Adrenal gland (tissue), 9 donors: ENCODE measurements at regions not wholly inside any gene's neighbourhood (a gene's known extent, or its start where the extent isn't known, plus 50 kb on each side); places are given as distances from the start of the nearest gene placed in this dataset.
A peak's percentile ranks its signal among the peaks of the same experiment; 100 is the strongest.

Experiments
- DNase-seq, 7 donors: peaks; one replicate each; pipeline ENCODE4 v3.0.0-alpha.2; 2019 to 2020
- H3K27ac ChIP-seq, 5 donors: fragments of 200-600 bp; sonication (generic) in 4 of 5; 1 replicate in 3 of 5; 2 replicates in 2 of 5; pipeline versions ENCODE4 v1.5.1 to v1.8.0; 2016 to 2020; ENCODE audit warnings: mild to moderate bottlenecking in 1 of 5
- H3K27me3 ChIP-seq: fragments of 200-600 bp; 2 replicates; pipeline ENCODE4 v1.8.0; 2021
- H3K36me3 ChIP-seq, 2 donors: fragments of 200-600 bp; replicated peaks in 1 of 2; 1 replicate in 1 of 2; 2 replicates in 1 of 2; pipeline versions ENCODE4 v1.5.1 to v1.8.0; 2018 to 2022
- H3K4me1 ChIP-seq, 2 donors: fragments of 200-600 bp; replicated peaks in 1 of 2; 1 replicate in 1 of 2; 2 replicates in 1 of 2; pipeline versions ENCODE4 v1.5.1 to v1.8.0; 2018 to 2021
- H3K4me3 ChIP-seq, 4 donors: fragments of 200-600 bp; sonication (generic) in 3 of 4; one replicate each; pipeline ENCODE4 v1.5.1; 2016 to 2018
- H3K9me3 ChIP-seq, 3 donors: fragments of 200-600 bp; sonication (generic) in 1 of 3; replicated peaks in 1 of 3; 1 replicate in 2 of 3; 2 replicates in 1 of 3; pipeline versions ENCODE4 v1.5.1 to v1.8.0; 2016 to 2021
- POLR2A ChIP-seq, 2 donors: fragments of 450-650 bp; IDR thresholded peaks; one replicate each; pipeline ENCODE4 v1.6.1; 2017; ENCODE audit warnings: antibody characterized with exemption in 2 of 2, mild to moderate bottlenecking in 2 of 2, moderate library complexity in 1 of 2
- WGBS, 4 donors: extraction: QIAGEN DNeasy Blood & Tissue Kit in 2 of 4; methylation state at CpG; one replicate each; pipeline versions ENCODE4 v1.1.5 to v1.1.7; 2013 to 2017; 5-methylcytosine and 5-hydroxymethylcytosine counted together
- intact Hi-C, 2 donors: fragments of 100-400 bp; cut with DNase I; formaldehyde crosslinking; loops; one replicate each; pipeline versions ENCODE4 v1.14.1 to v1.15.0; 2022 to 2023
- TF ChIP-seq, protein P1 (sequence below), 6 experiments: fragments of 450-650 bp in 4 of 6; fragments of 200-600 bp in 2 of 6; sonication (generic) in 1 of 6; IDR thresholded peaks; 1 replicate in 5 of 6; 2 replicates in 1 of 6; pipeline versions ENCODE4 v1.5.1 to v1.8.0; 2016 to 2021; ENCODE audit warnings: antibody characterized with exemption in 6 of 6, mild to moderate bottlenecking in 2 of 6, moderate library complexity in 1 of 6
- donor health status: healthy with polysubstance abuse.
- donor health status: Bipolar disorder and iron deficiency.
- donor health status: DM: yes; HTN: yes; CAD: no.
- donor health status: DM: no; HTN: no; CAD: no.
- donor health status: DM: no; HTN: no; CAD: no.

- intact Hi-C loops = no loop called here
- no peaks in the 10 kb centered on the region for H3K9me3 ChIP-seq
- peaks cover 6 to 16% of the 10 kb centered on the region in 2 donors for H3K4me1 ChIP-seq
- peak overlapping the region in 1 of 5 donors; percentile 7 for H3K27ac ChIP-seq
- WGBS, 4 donors = 16 to 67% (median 45%) methylated on average over 13 to 29 of the region's 29 CpGs
- no peaks in the 10 kb centered on the region for H3K36me3 ChIP-seq
- peak in 2 of 7 donors; percentile 24 to 27 for DNase-seq
- no peaks in the 10 kb centered on the region for H3K27me3 ChIP-seq
- H3K4me3 ChIP-seq = no peak overlapping the region
- no peak for TF ChIP-seq POLR2A (IDR thresholded peaks at IDR 0.05)
- TF ChIP-seq, protein P1, sequence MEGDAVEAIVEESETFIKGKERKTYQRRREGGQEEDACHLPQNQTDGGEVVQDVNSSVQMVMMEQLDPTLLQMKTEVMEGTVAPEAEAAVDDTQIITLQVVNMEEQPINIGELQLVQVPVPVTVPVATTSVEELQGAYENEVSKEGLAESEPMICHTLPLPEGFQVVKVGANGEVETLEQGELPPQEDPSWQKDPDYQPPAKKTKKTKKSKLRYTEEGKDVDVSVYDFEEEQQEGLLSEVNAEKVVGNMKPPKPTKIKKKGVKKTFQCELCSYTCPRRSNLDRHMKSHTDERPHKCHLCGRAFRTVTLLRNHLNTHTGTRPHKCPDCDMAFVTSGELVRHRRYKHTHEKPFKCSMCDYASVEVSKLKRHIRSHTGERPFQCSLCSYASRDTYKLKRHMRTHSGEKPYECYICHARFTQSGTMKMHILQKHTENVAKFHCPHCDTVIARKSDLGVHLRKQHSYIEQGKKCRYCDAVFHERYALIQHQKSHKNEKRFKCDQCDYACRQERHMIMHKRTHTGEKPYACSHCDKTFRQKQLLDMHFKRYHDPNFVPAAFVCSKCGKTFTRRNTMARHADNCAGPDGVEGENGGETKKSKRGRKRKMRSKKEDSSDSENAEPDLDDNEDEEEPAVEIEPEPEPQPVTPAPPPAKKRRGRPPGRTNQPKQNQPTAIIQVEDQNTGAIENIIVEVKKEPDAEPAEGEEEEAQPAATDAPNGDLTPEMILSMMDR (IDR thresholded peaks at IDR 0.05) = no peak
These were observed 70.0 kb upstream of the INPP5A start for GRCh38 chr10:132467464-132468149.

DNA sequence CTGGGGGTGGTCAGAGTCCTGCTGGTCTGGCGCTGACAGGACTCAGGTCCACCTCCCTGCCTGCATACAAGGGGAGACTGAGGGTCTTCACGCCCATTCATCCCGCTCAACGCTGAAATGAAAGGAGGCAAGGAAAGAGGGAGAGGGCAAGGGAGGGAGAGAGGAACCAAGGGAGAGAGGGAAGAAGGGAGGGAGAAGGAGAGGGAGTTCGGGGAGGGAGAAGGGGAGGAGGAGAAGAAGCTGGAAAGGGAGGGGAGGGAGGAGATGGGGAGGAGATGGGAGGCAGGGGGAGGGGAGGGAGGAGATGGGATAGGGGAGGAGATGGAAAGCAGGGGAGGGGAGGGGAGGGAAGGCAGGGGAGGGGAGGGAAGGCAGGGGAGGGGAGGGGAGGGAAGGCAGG, 69.4 kb upstream of the INPP5A start:
- Histone ChIP-seq H3K9me3 (no peaks in the 10 kb centered on the region), H3K4me1 (peaks cover 6 to 16% of the 10 kb centered on the region in 2 donors), H3K27me3 (no peaks in the 10 kb centered on the region), H3K27ac (peak overlapping the region in 1 of 5 donors; percentile 7), H3K36me3 (no peaks in the 10 kb centered on the region), H3K4me3 (no peak overlapping the region)
- intact Hi-C loops = no loop called here
- WGBS, 4 donors = 40 to 50% (median 46%) methylated on average over 5 of the region's 5 CpGs
- DNase-seq = peak in 1 of 7 donors; percentile 22
- TF ChIP-seq, protein P1 (IDR thresholded peaks at IDR 0.05) = no peak
- no peak for TF ChIP-seq POLR2A (IDR thresholded peaks at IDR 0.05)

- Histone ChIP-seq H3K27ac (no peak overlapping the region), H3K4me3 (no peak overlapping the region), H3K4me1 (peaks cover 6 to 16% of the 10 kb centered on the region in 2 donors), H3K9me3 (no peaks in the 10 kb centered on the region), H3K27me3 (no peaks in the 10 kb centered on the region), H3K36me3 (no peaks in the 10 kb centered on the region)
- DNase-seq = peak in 1 of 7 donors; percentile 7
- TF ChIP-seq POLR2A (IDR thresholded peaks at IDR 0.05) = no peak
- WGBS, 4 donors = 79 to 89% (median 87%) methylated on average over 10 of the region's 10 CpGs
- intact Hi-C loops = no loop called here
These were observed 68.9 kb upstream of the INPP5A start for GRCh38 chr10:132468651-132469050.

DNA sequence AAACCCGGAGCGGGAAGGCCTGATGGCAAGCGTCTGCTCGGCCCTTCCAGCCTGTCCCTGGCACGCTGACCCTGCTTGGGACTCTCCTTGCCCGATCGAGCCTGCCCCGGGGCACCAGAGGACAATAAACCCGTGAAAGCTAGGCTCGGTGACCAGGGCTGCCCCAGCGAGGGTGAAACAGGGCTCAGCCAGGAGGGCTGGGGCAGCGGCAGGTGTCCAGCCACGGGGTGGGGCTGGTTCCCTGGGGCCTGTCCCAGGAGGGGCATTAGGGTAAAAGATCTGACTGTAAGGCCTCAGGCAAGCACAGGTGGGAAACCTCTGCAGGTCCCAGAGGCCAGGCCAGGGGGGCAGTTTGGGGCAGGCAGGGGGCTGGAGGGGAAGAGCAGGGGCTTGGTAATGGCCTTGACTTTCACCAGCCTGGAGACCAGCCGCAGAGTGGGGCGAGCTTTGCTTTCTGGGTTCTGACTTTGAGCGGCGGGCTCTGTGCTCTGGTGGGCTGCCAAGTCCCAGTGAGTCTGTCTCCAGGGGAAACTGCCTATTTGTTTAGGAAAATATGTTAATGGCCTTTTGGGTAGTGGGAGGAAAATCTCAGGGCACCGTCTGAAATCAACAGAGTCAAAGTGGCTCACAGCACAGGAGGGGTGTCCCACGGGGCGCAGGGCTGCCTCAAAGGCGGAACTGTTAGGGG, 68.2 kb upstream of the INPP5A start:
- H3K4me3 ChIP-seq = no peak overlapping the region
- H3K27ac ChIP-seq = peak overlapping the region in 1 of 5 donors; percentile 27
- H3K9me3 ChIP-seq = no peaks in the 10 kb centered on the region
- peak in 1 of 7 donors; percentile 27 for DNase-seq
- no peaks in the 10 kb centered on the region for H3K36me3 ChIP-seq
- no peaks in the 10 kb centered on the region for H3K27me3 ChIP-seq
- H3K4me1 ChIP-seq = peaks cover 6 to 16% of the 10 kb centered on the region in 2 donors
- no peak for TF ChIP-seq POLR2A (IDR thresholded peaks at IDR 0.05)
- TF ChIP-seq, protein P1 (IDR thresholded peaks at IDR 0.05) = no peak
- intact Hi-C loops = no loop called here
- WGBS, 4 donors = 76 to 82% (median 81%) methylated on average over 17 to 21 of the region's 21 CpGs
